ENCODE measurements at regions not wholly inside any gene's neighbourhood (a gene's known extent, or its start where the extent isn't known, plus 50 kb on each side); places are given as distances from the start of the nearest gene placed in this dataset.

- no peaks in the 10 kb centered on the region for H3K9me3 ChIP-seq (replicated peaks in 1 of 3)
- WGBS, 4 donors = 74 to 83% (median 75%) methylated on average over 11 to 12 of the region's 12 CpGs
- DNase-seq = no peak
- intact Hi-C loops (cut with DNase I) = no loop called here
- no peaks in the 10 kb centered on the region for H3K36me3 ChIP-seq (replicated peaks in 1 of 2)
- H3K27me3 ChIP-seq = no peaks in the 10 kb centered on the region
- no peaks in the 10 kb centered on the region for H3K4me1 ChIP-seq (replicated peaks in 1 of 2)
- H3K4me3 ChIP-seq = no peak overlapping the region
- no peak overlapping the region for H3K27ac ChIP-seq
- TF ChIP-seq, protein P1, sequence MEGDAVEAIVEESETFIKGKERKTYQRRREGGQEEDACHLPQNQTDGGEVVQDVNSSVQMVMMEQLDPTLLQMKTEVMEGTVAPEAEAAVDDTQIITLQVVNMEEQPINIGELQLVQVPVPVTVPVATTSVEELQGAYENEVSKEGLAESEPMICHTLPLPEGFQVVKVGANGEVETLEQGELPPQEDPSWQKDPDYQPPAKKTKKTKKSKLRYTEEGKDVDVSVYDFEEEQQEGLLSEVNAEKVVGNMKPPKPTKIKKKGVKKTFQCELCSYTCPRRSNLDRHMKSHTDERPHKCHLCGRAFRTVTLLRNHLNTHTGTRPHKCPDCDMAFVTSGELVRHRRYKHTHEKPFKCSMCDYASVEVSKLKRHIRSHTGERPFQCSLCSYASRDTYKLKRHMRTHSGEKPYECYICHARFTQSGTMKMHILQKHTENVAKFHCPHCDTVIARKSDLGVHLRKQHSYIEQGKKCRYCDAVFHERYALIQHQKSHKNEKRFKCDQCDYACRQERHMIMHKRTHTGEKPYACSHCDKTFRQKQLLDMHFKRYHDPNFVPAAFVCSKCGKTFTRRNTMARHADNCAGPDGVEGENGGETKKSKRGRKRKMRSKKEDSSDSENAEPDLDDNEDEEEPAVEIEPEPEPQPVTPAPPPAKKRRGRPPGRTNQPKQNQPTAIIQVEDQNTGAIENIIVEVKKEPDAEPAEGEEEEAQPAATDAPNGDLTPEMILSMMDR (IDR thresholded peaks at IDR 0.05) = no peak
- TF ChIP-seq POLR2A (IDR thresholded peaks at IDR 0.05) = no peak
Measured at GRCh38 chr12:125208942-125209341, 143.7 kb downstream of the AACS start.

- Histone ChIP-seq H3K27me3 (no peaks in the 10 kb centered on the region), H3K4me1 (replicated peaks in 1 of 2) (no peaks in the 10 kb centered on the region), H3K27ac (no peak overlapping the region), H3K9me3 (replicated peaks in 1 of 3) (no peaks in the 10 kb centered on the region), H3K4me3 (no peak overlapping the region), H3K36me3 (replicated peaks in 1 of 2) (no peaks in the 10 kb centered on the region)
- intact Hi-C loops (cut with DNase I) = no loop called here
- 61 to 67% (median 66%) methylated on average over 8 of the region's 8 CpGs for WGBS, 4 donors
- no peak for DNase-seq
- no peak for TF ChIP-seq POLR2A (IDR thresholded peaks at IDR 0.05)
- TF ChIP-seq, protein P1 (IDR thresholded peaks at IDR 0.05) = no peak
Measured at GRCh38 chr12:125210104-125210755, 145.0 kb downstream of the AACS start.

GRCh38 chr12:125211464-125211863 lies 146.2 kb downstream of the AACS start:
- Histone ChIP-seq H3K9me3 (replicated peaks in 1 of 3) (no peaks in the 10 kb centered on the region), H3K27me3 (no peaks in the 10 kb centered on the region), H3K4me1 (replicated peaks in 1 of 2) (no peaks in the 10 kb centered on the region), H3K27ac (no peak overlapping the region), H3K36me3 (replicated peaks in 1 of 2) (no peaks in the 10 kb centered on the region), H3K4me3 (no peak overlapping the region)
- DNase-seq = no peak
- WGBS, 4 donors = 61 to 68% (median 66%) methylated on average over 7 of the region's 7 CpGs
- TF ChIP-seq POLR2A (IDR thresholded peaks at IDR 0.05) = no peak
- TF ChIP-seq, protein P1 (IDR thresholded peaks at IDR 0.05) = no peak
- intact Hi-C loops (cut with DNase I) = no loop called here

DNA sequence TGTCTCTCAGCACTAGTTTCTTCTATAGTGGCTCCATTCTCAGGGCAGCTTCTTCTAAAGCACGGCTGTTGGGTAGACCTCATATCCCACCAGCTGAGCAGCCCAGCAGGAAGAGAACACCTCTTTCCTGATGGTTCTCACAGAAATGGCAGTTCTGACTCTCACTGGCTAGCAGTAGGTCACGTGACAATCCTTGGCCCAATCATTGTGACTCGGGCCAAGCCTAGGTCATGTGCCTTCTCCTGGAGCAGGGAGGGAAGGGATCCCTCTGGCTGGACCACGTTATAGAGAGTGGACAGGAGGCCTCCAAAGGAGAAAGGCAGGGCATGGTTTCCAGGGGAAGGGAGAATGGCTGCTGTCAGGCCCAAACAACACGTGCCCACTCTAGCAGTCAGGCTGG lies 149.1 kb downstream of the AACS start:
- intact Hi-C loops (cut with DNase I) = no loop called here
- Histone ChIP-seq H3K4me3 (no peak overlapping the region), H3K4me1 (replicated peaks in 1 of 2) (no peaks in the 10 kb centered on the region), H3K27ac (no peak overlapping the region), H3K27me3 (no peaks in the 10 kb centered on the region), H3K9me3 (replicated peaks in 1 of 3) (no peaks in the 10 kb centered on the region), H3K36me3 (replicated peaks in 1 of 2) (no peaks in the 10 kb centered on the region)
- 74 to 92% (median 85%) methylated on average over 5 of the region's 5 CpGs for WGBS, 4 donors
- DNase-seq = no peak
- TF ChIP-seq, protein P1 (IDR thresholded peaks at IDR 0.05) = no peak
- no peak for TF ChIP-seq POLR2A (IDR thresholded peaks at IDR 0.05)

Measured in adrenal gland (tissue), 9 donors.